SK-N-SH treated with all-trans-retinoic acid at 6 μM for 48 hours (cell line): ENCODE measurements at regions not wholly inside any gene's neighbourhood (a gene's known extent, or its start where the extent isn't known, plus 50 kb on each side); places are given as distances from the start of the nearest gene placed in this dataset.

Source experiments
- ATAC-seq: fragments of 200-7000 bp; cut with Tn5 transposase; 3 replicates; pipeline ENCODE4 v1.9.1; 2020; ENCODE audit warnings: mild to moderate bottlenecking, moderate library complexity
- ARNTL ChIP-seq: fragments of 450-650 bp; formaldehyde crosslinking; IDR thresholded peaks from 2 replicates; pipeline ENCODE4 v1.5.0; 2020; ENCODE audit warnings: low read depth, mild to moderate bottlenecking, moderate library complexity, borderline replicate concordance
- BACH2 ChIP-seq: fragments of 250-450 bp; sonication (Bioruptor Pico); IDR thresholded peaks from 2 replicates; pipeline ENCODE4 v1.9.0; 2021; ENCODE audit warnings: mild to moderate bottlenecking, borderline replicate concordance
- CSDC2 ChIP-seq: fragments of 250-450 bp; sonication (Bioruptor Pico); IDR thresholded peaks from 2 replicates; pipeline ENCODE4 v1.5.0; 2020; ENCODE audit warnings: mild to moderate bottlenecking, moderate library complexity
- ESRRG ChIP-seq: fragments of 250-450 bp; sonication (Bioruptor Pico); IDR thresholded peaks from 2 replicates; pipeline ENCODE4 v1.6.1; 2021; ENCODE audit warnings: mild to moderate bottlenecking
- GLIS3 ChIP-seq: fragments of 250-450 bp; sonication (Bioruptor Pico); IDR thresholded peaks from 2 replicates; pipeline ENCODE4 v1.5.0; 2020; ENCODE audit warnings: mild to moderate bottlenecking, moderate library complexity
- ISL1 ChIP-seq: fragments of 250-450 bp; sonication (Bioruptor Pico); IDR thresholded peaks from 2 replicates; pipeline ENCODE4 v2.1.2; 2022; ENCODE audit warnings: mild to moderate bottlenecking, moderate library complexity
- PPARA ChIP-seq: fragments of 250-450 bp; sonication (Bioruptor Pico); IDR thresholded peaks from 2 replicates; pipeline ENCODE4 v1.5.0; 2020; ENCODE audit warnings: mild to moderate bottlenecking, borderline replicate concordance
- RARB ChIP-seq: fragments of 250-450 bp; sonication (Bioruptor Pico); IDR thresholded peaks from 2 replicates; pipeline ENCODE4 v1.8.0; 2021; ENCODE audit warnings: mild to moderate bottlenecking, moderate library complexity
- SNAI2 ChIP-seq: fragments of 250-450 bp; sonication (Bioruptor Pico); IDR thresholded peaks from 2 replicates; pipeline ENCODE4 v1.5.0; 2020; ENCODE audit warnings: mild to moderate bottlenecking, moderate library complexity
- TCF4 ChIP-seq: fragments of 250-450 bp; sonication (Bioruptor Pico); IDR thresholded peaks from 2 replicates; pipeline ENCODE4 v1.8.0; 2021; ENCODE audit warnings: mild to moderate bottlenecking, moderate library complexity, borderline replicate concordance
- TOX ChIP-seq: fragments of 250-450 bp; sonication (Bioruptor Pico); IDR thresholded peaks from 2 replicates; pipeline ENCODE4 v1.8.0; 2021; ENCODE audit warnings: mild to moderate bottlenecking, moderate library complexity, borderline replicate concordance
- ZC3H10 ChIP-seq: fragments of 250-450 bp; sonication (Bioruptor Pico); IDR thresholded peaks from 2 replicates; pipeline ENCODE4 v1.5.1; 2021; ENCODE audit warnings: mild to moderate bottlenecking, moderate library complexity
- ZFP3 ChIP-seq: fragments of 250-450 bp; sonication (Bioruptor Pico); IDR thresholded peaks from 2 replicates; pipeline ENCODE4 v1.5.0; 2020; ENCODE audit warnings: mild to moderate bottlenecking, moderate library complexity
- ZFP30 ChIP-seq: fragments of 450-650 bp; formaldehyde crosslinking; IDR thresholded peaks from 2 replicates; pipeline ENCODE4 v1.5.0; 2022; ENCODE audit warnings: mild to moderate bottlenecking, moderate library complexity
- ZNF565 ChIP-seq: fragments of 450-650 bp; formaldehyde crosslinking; conservative IDR thresholded peaks from 2 replicates; pipeline ENCODE4 v1.5.0; 2020; ENCODE audit warnings: low read depth, mild to moderate bottlenecking, moderate library complexity
- ZNF70 ChIP-seq: fragments of 450-650 bp; formaldehyde crosslinking; IDR thresholded peaks from 2 replicates; pipeline ENCODE4 v1.5.0; 2020; ENCODE audit warnings: mild to moderate bottlenecking, moderate library complexity
- TF ChIP-seq, protein P1 (sequence below): fragments of 250-450 bp; sonication (Bioruptor Pico); IDR thresholded peaks from 2 replicates; pipeline ENCODE4 v1.5.0; 2020; ENCODE audit warnings: mild to moderate bottlenecking, moderate library complexity
- TF ChIP-seq, protein P2 (sequence below): fragments of 250-450 bp; sonication (Bioruptor Pico); IDR thresholded peaks from 2 replicates; pipeline ENCODE4 v1.5.1; 2020; ENCODE audit warnings: low read depth, mild to moderate bottlenecking, moderate library complexity
- TF ChIP-seq, protein P3 (sequence below): fragments of 250-450 bp; sonication (Bioruptor Pico); IDR thresholded peaks from 2 replicates; pipeline ENCODE4 v1.5.1; 2021; ENCODE audit warnings: mild to moderate bottlenecking, moderate library complexity
- TF ChIP-seq, protein P4 (sequence below): fragments of 250-450 bp; sonication (Bioruptor Pico); IDR thresholded peaks from 2 replicates; pipeline ENCODE4 v1.8.0; 2021; ENCODE audit warnings: low read depth, mild to moderate bottlenecking, moderate library complexity, borderline replicate concordance
- TF ChIP-seq, protein P5 (sequence below): fragments of 250-450 bp; sonication (Bioruptor Pico); IDR thresholded peaks from 2 replicates; pipeline ENCODE4 v1.8.0; 2020; ENCODE audit warnings: mild to moderate bottlenecking, moderate library complexity, borderline replicate concordance

DNA sequence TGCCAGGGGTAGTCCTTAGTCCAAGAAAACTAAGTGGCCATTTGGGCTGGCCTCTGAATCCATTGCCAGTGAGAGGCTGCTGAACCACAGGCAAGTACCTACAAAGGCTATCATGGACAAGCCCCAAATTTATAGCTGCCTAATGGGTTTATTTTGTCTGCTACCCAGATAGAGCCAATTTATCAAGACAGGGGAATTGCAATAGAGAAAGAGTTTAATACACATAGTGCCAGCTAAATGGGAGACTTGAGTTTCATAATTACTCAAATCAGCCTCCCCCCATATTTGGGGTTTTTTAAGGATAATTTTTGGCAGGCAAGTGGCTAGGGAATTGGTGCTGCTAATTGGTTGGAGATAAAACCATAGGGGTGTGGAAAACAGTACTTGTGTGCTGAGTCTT lies 73.1 kb upstream of the BMP2K start:
- TF ChIP-seq SNAI2 (CRISPR knock-in tag) (no peak), ZNF70 (CRISPR knock-in tag) (no peak), ARNTL (no peak), TCF4 (CRISPR knock-in tag) (no peak), TOX (CRISPR knock-in tag) (no peak), RARB (no peak), ZNF565 (CRISPR knock-in tag) (no peak)
- TF ChIP-seq, protein P1, sequence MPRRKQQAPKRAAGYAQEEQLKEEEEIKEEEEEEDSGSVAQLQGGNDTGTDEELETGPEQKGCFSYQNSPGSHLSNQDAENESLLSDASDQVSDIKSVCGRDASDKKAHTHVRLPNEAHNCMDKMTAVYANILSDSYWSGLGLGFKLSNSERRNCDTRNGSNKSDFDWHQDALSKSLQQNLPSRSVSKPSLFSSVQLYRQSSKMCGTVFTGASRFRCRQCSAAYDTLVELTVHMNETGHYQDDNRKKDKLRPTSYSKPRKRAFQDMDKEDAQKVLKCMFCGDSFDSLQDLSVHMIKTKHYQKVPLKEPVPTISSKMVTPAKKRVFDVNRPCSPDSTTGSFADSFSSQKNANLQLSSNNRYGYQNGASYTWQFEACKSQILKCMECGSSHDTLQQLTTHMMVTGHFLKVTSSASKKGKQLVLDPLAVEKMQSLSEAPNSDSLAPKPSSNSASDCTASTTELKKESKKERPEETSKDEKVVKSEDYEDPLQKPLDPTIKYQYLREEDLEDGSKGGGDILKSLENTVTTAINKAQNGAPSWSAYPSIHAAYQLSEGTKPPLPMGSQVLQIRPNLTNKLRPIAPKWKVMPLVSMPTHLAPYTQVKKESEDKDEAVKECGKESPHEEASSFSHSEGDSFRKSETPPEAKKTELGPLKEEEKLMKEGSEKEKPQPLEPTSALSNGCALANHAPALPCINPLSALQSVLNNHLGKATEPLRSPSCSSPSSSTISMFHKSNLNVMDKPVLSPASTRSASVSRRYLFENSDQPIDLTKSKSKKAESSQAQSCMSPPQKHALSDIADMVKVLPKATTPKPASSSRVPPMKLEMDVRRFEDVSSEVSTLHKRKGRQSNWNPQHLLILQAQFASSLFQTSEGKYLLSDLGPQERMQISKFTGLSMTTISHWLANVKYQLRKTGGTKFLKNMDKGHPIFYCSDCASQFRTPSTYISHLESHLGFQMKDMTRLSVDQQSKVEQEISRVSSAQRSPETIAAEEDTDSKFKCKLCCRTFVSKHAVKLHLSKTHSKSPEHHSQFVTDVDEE (CRISPR knock-in tag): no peak
- TF ChIP-seq, protein P2, sequence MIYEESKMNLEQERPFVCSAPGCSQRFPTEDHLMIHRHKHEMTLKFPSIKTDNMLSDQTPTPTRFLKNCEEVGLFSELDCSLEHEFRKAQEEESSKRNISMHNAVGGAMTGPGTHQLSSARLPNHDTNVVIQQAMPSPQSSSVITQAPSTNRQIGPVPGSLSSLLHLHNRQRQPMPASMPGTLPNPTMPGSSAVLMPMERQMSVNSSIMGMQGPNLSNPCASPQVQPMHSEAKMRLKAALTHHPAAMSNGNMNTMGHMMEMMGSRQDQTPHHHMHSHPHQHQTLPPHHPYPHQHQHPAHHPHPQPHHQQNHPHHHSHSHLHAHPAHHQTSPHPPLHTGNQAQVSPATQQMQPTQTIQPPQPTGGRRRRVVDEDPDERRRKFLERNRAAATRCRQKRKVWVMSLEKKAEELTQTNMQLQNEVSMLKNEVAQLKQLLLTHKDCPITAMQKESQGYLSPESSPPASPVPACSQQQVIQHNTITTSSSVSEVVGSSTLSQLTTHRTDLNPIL (CRISPR knock-in tag): no peak
- ATAC-seq: no peak

- TF ChIP-seq, protein P3, sequence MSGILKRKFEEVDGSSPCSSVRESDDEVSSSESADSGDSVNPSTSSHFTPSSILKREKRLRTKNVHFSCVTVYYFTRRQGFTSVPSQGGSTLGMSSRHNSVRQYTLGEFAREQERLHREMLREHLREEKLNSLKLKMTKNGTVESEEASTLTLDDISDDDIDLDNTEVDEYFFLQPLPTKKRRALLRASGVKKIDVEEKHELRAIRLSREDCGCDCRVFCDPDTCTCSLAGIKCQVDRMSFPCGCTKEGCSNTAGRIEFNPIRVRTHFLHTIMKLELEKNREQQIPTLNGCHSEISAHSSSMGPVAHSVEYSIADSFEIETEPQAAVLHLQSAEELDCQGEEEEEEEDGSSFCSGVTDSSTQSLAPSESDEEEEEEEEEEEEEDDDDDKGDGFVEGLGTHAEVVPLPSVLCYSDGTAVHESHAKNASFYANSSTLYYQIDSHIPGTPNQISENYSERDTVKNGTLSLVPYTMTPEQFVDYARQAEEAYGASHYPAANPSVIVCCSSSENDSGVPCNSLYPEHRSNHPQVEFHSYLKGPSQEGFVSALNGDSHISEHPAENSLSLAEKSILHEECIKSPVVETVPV: no peak
- TF ChIP-seq, protein P1 (CRISPR knock-in tag): no peak
- no peak for TF ChIP-seq ARNTL
- TF ChIP-seq TCF4 (CRISPR knock-in tag): no peak
- TF ChIP-seq ISL1: no peak
- TF ChIP-seq PPARA (CRISPR knock-in tag): no peak
- TF ChIP-seq CSDC2 (CRISPR knock-in tag): no peak
- TF ChIP-seq BACH2 (CRISPR knock-in tag): no peak
- TF ChIP-seq ZFP3 (CRISPR knock-in tag): no peak
- TF ChIP-seq ESRRG: no peak
- no peak for TF ChIP-seq ZC3H10 (CRISPR knock-in tag)
- no peak for TF ChIP-seq ZNF70 (CRISPR knock-in tag)
- TF ChIP-seq ZNF565 (CRISPR knock-in tag): no peak
- no peak for TF ChIP-seq ZFP30 (CRISPR knock-in tag)
- TF ChIP-seq TOX (CRISPR knock-in tag): no peak
- TF ChIP-seq SNAI2 (CRISPR knock-in tag): no peak
- TF ChIP-seq, protein P4, sequence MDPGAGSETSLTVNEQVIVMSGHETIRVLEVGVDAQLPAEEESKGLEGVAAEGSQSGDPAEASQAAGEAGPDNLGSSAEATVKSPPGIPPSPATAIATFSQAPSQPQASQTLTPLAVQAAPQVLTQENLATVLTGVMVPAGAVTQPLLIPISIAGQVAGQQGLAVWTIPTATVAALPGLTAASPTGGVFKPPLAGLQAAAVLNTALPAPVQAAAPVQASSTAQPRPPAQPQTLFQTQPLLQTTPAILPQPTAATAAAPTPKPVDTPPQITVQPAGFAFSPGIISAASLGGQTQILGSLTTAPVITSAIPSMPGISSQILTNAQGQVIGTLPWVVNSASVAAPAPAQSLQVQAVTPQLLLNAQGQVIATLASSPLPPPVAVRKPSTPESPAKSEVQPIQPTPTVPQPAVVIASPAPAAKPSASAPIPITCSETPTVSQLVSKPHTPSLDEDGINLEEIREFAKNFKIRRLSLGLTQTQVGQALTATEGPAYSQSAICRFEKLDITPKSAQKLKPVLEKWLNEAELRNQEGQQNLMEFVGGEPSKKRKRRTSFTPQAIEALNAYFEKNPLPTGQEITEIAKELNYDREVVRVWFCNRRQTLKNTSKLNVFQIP (CRISPR knock-in tag): no peak
- TF ChIP-seq, protein P2 (CRISPR knock-in tag): no peak
- TF ChIP-seq GLIS3 (CRISPR knock-in tag): no peak
- TF ChIP-seq, protein P5, sequence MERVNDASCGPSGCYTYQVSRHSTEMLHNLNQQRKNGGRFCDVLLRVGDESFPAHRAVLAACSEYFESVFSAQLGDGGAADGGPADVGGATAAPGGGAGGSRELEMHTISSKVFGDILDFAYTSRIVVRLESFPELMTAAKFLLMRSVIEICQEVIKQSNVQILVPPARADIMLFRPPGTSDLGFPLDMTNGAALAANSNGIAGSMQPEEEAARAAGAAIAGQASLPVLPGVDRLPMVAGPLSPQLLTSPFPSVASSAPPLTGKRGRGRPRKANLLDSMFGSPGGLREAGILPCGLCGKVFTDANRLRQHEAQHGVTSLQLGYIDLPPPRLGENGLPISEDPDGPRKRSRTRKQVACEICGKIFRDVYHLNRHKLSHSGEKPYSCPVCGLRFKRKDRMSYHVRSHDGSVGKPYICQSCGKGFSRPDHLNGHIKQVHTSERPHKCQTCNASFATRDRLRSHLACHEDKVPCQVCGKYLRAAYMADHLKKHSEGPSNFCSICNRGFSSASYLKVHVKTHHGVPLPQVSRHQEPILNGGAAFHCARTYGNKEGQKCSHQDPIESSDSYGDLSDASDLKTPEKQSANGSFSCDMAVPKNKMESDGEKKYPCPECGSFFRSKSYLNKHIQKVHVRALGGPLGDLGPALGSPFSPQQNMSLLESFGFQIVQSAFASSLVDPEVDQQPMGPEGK: no peak
- ATAC-seq: no peak
Observed at GRCh38 chr4:78704317-78704716, 71.8 kb upstream of the BMP2K start.
